ENCODE measurements at regions not wholly inside any gene's neighbourhood (a gene's known extent, or its start where the extent isn't known, plus 50 kb on each side); places are given as distances from the start of the nearest gene placed in this dataset.

DNA sequence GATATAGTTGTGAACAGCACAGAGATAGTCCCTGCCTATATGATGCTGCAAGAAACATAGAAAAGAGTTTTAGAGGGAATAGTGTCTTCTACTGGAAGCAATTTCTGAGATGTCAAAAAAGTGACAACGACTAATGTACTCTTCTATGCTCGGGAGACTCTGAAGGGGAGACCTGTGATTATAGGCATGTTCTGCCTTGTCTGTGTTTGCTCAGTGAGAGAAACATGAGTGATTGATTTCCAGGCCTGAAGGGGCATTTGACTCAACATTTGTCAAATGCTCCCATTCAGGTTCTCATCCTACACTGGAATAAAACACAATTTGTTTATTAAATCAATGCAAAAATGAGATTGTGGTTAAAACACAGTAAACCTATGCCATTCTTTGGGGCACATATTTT lies 131.8 kb downstream of the CTH start:
- TF ChIP-seq, protein P1, sequence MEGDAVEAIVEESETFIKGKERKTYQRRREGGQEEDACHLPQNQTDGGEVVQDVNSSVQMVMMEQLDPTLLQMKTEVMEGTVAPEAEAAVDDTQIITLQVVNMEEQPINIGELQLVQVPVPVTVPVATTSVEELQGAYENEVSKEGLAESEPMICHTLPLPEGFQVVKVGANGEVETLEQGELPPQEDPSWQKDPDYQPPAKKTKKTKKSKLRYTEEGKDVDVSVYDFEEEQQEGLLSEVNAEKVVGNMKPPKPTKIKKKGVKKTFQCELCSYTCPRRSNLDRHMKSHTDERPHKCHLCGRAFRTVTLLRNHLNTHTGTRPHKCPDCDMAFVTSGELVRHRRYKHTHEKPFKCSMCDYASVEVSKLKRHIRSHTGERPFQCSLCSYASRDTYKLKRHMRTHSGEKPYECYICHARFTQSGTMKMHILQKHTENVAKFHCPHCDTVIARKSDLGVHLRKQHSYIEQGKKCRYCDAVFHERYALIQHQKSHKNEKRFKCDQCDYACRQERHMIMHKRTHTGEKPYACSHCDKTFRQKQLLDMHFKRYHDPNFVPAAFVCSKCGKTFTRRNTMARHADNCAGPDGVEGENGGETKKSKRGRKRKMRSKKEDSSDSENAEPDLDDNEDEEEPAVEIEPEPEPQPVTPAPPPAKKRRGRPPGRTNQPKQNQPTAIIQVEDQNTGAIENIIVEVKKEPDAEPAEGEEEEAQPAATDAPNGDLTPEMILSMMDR (IDR thresholded peaks at IDR 0.05), result no peak
- no peak for TF ChIP-seq POLR2A (IDR thresholded peaks at IDR 0.05)
